Adrenal gland (tissue), 9 donors: ENCODE measurements at regions not wholly inside any gene's neighbourhood (a gene's known extent, or its start where the extent isn't known, plus 50 kb on each side); places are given as distances from the start of the nearest gene placed in this dataset.

ENCODE experiments used
- DNase-seq, 7 donors: peaks; one replicate each; pipeline ENCODE4 v3.0.0-alpha.2; 2019 to 2020
- H3K27ac ChIP-seq, 5 donors: fragments of 200-600 bp; sonication (generic) in 4 of 5; 1 replicate in 3 of 5; 2 replicates in 2 of 5; pipeline versions ENCODE4 v1.5.1 to v1.8.0; 2016 to 2020; ENCODE audit warnings: mild to moderate bottlenecking in 1 of 5
- H3K27me3 ChIP-seq: fragments of 200-600 bp; 2 replicates; pipeline ENCODE4 v1.8.0; 2021
- H3K36me3 ChIP-seq, 2 donors: fragments of 200-600 bp; replicated peaks in 1 of 2; 1 replicate in 1 of 2; 2 replicates in 1 of 2; pipeline versions ENCODE4 v1.5.1 to v1.8.0; 2018 to 2022
- H3K4me1 ChIP-seq, 2 donors: fragments of 200-600 bp; replicated peaks in 1 of 2; 1 replicate in 1 of 2; 2 replicates in 1 of 2; pipeline versions ENCODE4 v1.5.1 to v1.8.0; 2018 to 2021
- H3K4me3 ChIP-seq, 4 donors: fragments of 200-600 bp; sonication (generic) in 3 of 4; one replicate each; pipeline ENCODE4 v1.5.1; 2016 to 2018
- H3K9me3 ChIP-seq, 3 donors: fragments of 200-600 bp; sonication (generic) in 1 of 3; replicated peaks in 1 of 3; 1 replicate in 2 of 3; 2 replicates in 1 of 3; pipeline versions ENCODE4 v1.5.1 to v1.8.0; 2016 to 2021
- CTCF ChIP-seq, 6 experiments: fragments of 450-650 bp in 4 of 6; fragments of 200-600 bp in 2 of 6; sonication (generic) in 1 of 6; IDR thresholded peaks; 1 replicate in 5 of 6; 2 replicates in 1 of 6; pipeline versions ENCODE4 v1.5.1 to v1.8.0; 2016 to 2021; ENCODE audit warnings: antibody characterized with exemption in 6 of 6, mild to moderate bottlenecking in 2 of 6, moderate library complexity in 1 of 6
- POLR2A ChIP-seq, 2 donors: fragments of 450-650 bp; IDR thresholded peaks; one replicate each; pipeline ENCODE4 v1.6.1; 2017; ENCODE audit warnings: antibody characterized with exemption in 2 of 2, mild to moderate bottlenecking in 2 of 2, moderate library complexity in 1 of 2
- WGBS, 4 donors: extraction: QIAGEN DNeasy Blood & Tissue Kit in 2 of 4; methylation state at CpG; one replicate each; pipeline versions ENCODE4 v1.1.5 to v1.1.7; 2013 to 2017; 5-methylcytosine and 5-hydroxymethylcytosine counted together
- intact Hi-C, 2 donors: fragments of 100-400 bp; cut with DNase I; formaldehyde crosslinking; loops; one replicate each; pipeline versions ENCODE4 v1.14.1 to v1.15.0; 2022 to 2023
- donor health status: healthy with polysubstance abuse.
- donor health status: Bipolar disorder and iron deficiency.
- donor health status: DM: yes; HTN: yes; CAD: no.
- donor health status: DM: no; HTN: no; CAD: no.
- donor health status: DM: no; HTN: no; CAD: no.

- Histone ChIP-seq H3K9me3 (no peaks in the 10 kb centered on the region), H3K27me3 (no peaks in the 10 kb centered on the region)
- intact Hi-C loops = no loop called here
Measured at GRCh38 chr1:181260994-181261393, 172.5 kb downstream of the IER5 start.

GRCh38 chr1:181262069-181262468, 173.6 kb downstream of the IER5 start:
- intact Hi-C loops = no loop called here
- Histone ChIP-seq H3K4me3 (no peak overlapping the region), H3K9me3 (no peaks in the 10 kb centered on the region), H3K36me3 (no peaks in the 10 kb centered on the region), H3K4me1 (no peaks in the 10 kb centered on the region), H3K27ac (no peak overlapping the region), H3K27me3 (no peaks in the 10 kb centered on the region)
- DNase-seq = no peak
- TF ChIP-seq CTCF (IDR thresholded peaks at IDR 0.05) = no peak
- no peak for TF ChIP-seq POLR2A (IDR thresholded peaks at IDR 0.05)
- 0 to 57% (median 29%) methylated on average over 1 of the region's 1 CpG for WGBS, 4 donors

More at GRCh38 chr1:181260994-181261393, 172.5 kb downstream of the IER5 start:
- no peak for DNase-seq
- no peak overlapping the region for H3K4me3 ChIP-seq
- H3K36me3 ChIP-seq = no peaks in the 10 kb centered on the region
- no peak for TF ChIP-seq CTCF (IDR thresholded peaks at IDR 0.05)
- no peak for TF ChIP-seq POLR2A (IDR thresholded peaks at IDR 0.05)
- no peaks in the 10 kb centered on the region for H3K4me1 ChIP-seq
- 76 to 95% (median 86%) methylated on average over 1 of the region's 1 CpG for WGBS, 4 donors
- no peak overlapping the region for H3K27ac ChIP-seq

DNA sequence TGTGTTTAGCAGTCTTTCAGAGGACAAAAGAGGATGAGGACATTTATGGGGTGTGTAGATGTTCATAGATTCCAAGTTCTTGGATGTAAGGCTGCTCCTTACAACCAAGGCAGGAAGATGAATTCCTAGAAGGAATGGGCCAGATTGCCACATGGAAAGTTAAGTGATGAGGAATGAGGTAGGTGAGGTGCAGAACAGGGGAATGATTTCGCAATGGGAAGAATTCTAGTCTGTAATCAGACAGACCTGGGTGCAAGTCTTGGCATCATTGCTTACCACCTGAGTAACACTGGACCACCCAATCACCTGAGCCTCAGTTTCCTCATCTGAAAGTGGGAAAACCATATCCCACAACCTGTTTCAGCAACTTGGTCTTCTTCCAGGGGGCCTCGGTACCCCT, 174.9 kb downstream of the IER5 start:
- no peaks in the 10 kb centered on the region for H3K9me3 ChIP-seq
- H3K27me3 ChIP-seq = no peaks in the 10 kb centered on the region
- H3K36me3 ChIP-seq = no peaks in the 10 kb centered on the region
- no peak overlapping the region for H3K27ac ChIP-seq
- intact Hi-C loops = no loop called here
- no peaks in the 10 kb centered on the region for H3K4me1 ChIP-seq
- 63 to 77% (median 73%) methylated on average over 1 to 2 of the region's 2 CpGs for WGBS, 4 donors
- no peak for DNase-seq
- TF ChIP-seq CTCF (IDR thresholded peaks at IDR 0.05) = no peak
- no peak for TF ChIP-seq POLR2A (IDR thresholded peaks at IDR 0.05)
- H3K4me3 ChIP-seq = no peak overlapping the region

DNA sequence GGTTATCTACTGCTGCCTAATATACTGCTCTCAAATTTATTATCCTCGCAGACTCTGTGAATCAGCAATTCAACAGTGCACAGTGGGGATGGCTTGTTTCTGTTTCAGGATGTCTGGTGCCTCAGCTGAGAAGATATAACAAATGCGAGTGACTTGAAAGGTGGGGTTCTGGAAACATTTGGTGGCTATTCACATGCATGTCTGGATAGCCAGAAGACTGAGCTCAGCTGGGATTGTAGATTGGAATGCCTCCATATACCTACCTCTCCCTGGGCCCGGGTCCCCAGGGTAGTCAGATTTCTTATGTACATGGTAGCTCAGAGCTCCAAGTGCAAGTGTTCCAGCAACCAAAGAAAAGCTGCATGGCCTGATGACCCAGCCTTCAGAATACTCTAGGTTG, 176.3 kb downstream of the IER5 start:
- Histone ChIP-seq H3K4me3 (no peak overlapping the region), H3K27me3 (no peaks in the 10 kb centered on the region)
- intact Hi-C loops = no loop called here

More for the DNA sequence above, 176.3 kb downstream of the IER5 start:
- H3K9me3 ChIP-seq = no peaks in the 10 kb centered on the region
- H3K4me1 ChIP-seq = no peaks in the 10 kb centered on the region
- no peak overlapping the region for H3K27ac ChIP-seq
- DNase-seq = no peak
- TF ChIP-seq POLR2A (IDR thresholded peaks at IDR 0.05) = no peak
- TF ChIP-seq CTCF (IDR thresholded peaks at IDR 0.05) = no peak
- WGBS, 4 donors = 59 to 68% (median 64%) methylated on average over 3 of the region's 3 CpGs
- no peaks in the 10 kb centered on the region for H3K36me3 ChIP-seq
